HG02571 (cell line): ENCODE measurements at regions not wholly inside any gene's neighbourhood (a gene's known extent, or its start where the extent isn't known, plus 50 kb on each side); places are given as distances from the start of the nearest gene placed in this dataset.

Experiments used
- ATAC-seq: cut with Tn5 transposase; IDR thresholded peaks from one replicate; pipeline ENCODE4 v1.9.1; 2021; ENCODE audit warnings: mild to moderate bottlenecking, moderate library complexity; ENCODE audit not compliant: unreplicated experiment

DNA sequence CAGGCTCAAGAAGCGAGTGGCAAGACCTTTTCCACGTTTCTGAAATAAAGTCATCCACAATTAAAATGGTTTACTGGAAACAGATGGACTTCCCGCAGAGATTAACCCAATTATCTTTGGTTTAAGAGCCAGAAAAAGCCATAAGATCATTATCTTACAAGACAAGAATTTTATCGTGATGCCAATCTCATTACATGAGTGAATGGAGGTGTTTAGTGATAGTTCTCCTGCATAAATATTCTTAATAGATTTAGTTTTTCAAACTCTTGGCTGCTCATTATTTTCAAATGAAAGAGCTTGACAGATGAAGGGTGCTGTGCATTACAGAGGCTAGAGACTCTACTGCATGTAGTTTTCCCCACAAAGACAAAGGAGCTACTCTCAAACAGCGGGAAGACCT lies 1028.4 kb upstream of the PIK3C3 start:
- no peak for ATAC-seq

DNA sequence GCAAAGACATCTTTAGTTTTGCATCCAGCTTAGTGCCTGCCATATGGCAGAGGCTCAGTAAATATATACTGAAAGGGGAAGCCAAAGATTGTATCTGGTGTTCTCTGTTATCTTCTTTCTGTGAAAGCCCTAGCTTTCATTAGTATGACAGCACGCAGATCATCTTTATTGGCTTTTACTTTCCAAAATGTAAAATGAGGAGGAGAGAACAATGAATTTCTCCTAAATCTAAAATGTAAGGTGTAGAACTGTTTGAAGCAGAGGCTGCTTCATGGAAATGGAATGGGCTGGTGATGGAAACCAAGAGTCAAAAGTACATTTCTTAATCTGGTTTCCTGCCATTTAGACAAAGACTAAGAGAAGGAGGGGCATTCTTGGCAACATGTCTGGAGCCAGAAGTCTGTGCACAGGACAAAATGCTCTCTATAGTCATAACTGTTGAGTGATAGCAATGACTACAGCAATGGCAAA lies 1029.9 kb upstream of the PIK3C3 start:
- no peak for ATAC-seq

DNA sequence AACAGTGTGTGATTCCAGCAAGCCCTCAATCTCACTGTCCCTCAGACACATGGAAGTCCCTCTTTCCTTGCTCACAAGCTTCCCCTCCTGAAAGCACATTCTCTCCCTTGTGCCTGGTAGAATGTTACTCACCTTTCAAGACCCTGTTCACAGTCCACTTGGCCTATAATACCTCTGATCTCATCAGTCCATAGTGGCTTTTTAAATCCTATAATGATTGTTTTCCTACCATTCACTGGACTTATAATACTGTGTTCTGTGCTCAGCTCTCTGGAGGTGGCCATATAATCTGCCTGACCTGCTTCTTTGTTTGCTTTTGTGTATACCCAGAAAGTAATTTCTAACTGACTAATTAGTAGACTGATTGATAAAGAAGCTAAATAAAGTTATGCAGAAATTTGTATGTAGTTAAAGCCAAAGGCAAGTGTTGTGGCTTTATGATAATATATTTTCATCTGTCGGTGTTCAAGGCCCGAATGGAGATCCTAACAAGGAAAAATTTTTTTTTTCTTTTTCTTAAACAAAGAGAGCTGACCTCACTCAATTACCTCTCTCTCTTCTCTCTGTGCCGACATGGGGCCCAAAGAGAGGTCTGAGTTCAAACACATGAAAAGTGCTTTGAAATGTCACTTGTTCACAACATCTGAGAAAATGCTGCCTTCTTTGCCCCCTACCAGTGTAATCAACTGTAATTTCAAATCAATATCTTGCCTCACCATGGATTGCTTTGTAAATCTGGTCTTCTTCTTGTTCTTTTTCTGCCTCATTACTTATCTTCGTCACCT lies 1033.0 kb upstream of the PIK3C3 start:
- ATAC-seq: no peak

DNA sequence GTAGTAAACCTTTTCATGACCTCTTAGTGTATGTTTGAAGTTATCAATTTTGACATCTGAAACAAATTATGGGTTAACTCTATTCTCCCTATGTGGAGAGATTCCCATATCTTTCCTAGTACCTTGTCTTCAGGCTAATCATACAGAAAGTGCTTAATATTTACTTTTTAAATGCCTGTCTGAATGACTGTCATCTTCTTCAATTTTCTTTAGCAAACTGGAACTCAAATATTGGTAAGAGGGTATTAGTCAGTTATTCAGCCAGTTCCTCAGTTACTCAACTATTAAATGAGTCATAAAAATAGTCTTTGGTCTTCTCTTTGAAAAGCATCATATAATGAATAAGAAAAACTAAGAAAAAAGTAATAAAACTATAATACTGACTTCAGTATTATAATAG lies 1038.0 kb upstream of the PIK3C3 start:
- no peak for ATAC-seq

DNA sequence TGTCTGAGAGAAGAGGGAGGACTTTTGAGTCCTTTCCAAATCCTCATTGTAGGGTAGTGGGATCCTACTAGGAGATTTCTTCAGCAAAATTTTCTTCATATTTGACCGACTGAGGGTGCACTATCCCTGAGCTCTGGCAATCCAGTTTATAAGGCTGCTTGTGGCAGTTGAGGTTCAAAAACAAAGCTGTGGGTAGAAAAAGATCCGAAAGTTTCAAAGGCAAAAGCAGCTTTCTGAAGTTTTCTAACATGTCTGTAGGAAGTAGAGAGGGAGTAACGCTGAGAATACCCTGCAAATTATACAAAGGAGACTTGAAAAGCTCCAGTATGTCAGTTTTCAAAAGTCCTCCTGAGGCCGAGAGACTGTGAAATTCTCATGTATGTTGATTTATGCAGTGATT lies 1039.3 kb upstream of the PIK3C3 start:
- ATAC-seq: no peak

DNA sequence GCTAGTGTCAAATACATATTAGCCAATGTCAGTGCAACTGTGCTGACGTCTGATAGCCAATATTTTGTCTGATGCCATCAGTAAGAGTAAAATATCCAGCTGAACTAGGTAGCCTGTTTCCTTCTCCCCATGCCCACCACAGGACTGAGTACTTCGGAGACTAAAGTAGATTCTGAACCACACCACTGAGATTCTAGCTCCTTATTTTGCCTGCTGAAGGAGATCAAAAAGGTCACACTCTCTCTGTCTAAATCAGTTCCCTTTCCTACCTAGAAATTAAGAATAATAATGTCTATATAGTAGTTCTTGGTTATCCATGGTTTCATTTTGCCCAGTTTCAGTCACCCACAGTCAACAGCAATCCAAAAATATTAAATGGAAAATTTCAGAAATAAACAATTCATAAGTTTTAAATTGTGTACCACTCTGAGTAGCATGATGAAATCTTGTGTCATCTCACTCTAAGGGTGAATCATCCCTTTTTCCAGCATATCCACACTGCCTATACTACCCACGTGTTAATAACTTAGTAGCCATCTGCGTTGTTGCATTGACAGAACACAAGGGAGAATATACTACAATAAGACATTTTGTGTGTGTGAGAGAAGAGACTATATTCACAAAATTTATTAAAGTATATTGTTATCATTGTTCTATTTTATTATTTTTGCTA lies 1043.3 kb upstream of the PIK3C3 start:
- no peak for ATAC-seq

DNA sequence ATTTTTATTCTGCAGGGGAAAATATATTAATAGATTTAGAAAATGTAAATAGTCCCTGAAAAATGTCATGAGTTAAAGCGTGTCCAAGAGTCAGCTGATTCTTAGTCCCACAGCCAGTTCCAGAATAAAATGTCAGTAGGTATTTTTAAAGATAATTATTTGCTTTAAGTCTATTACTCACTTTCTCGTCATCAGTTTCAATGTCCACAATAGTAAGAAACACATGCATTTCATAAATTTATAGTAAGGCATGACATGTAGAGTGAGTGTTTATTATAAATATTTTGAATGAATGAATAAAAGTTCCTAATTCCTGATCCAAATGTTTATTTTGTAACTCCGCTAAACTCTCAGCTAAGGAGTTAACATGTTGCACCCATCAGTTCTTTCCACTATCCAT lies 1044.0 kb upstream of the PIK3C3 start:
- ATAC-seq: no peak

DNA sequence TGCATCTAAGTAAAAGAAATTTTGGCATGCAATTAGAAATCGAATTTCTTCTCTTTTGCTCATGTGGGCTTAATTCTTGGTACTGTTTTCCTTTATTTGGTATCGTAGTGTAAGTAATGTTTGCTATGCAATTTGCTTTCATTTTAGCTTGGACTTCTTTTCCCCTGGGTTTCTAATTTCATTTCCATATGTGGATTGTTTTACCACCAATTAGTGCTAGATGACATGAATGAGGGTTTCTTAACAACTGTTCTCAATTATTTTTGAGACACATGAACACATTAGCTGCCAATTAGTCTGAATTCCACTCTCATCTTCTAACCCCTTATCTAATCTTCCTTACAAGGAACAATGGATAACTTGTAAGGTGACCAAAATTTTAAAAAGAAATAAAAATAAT lies 1047.2 kb upstream of the PIK3C3 start:
- no peak for ATAC-seq

DNA sequence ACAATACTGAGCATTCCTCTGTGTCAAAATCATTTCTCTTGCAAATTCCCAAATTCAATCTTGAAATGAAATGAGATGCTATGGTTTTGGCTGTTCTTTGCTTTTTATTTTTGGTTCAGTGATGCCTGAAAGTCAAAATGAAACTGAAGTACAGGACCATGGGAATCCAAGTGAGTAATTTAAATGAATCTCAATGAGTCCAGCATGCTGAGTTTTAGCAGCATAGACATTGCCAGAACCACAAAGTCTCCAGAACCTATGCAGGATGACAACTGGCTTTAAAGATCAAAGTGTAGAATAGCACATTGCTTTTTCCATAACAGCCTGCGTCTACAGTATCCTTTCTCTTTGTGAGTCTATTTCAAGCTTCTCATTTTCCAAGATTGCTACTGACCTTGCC lies 1050.7 kb upstream of the PIK3C3 start:
- no peak for ATAC-seq

DNA sequence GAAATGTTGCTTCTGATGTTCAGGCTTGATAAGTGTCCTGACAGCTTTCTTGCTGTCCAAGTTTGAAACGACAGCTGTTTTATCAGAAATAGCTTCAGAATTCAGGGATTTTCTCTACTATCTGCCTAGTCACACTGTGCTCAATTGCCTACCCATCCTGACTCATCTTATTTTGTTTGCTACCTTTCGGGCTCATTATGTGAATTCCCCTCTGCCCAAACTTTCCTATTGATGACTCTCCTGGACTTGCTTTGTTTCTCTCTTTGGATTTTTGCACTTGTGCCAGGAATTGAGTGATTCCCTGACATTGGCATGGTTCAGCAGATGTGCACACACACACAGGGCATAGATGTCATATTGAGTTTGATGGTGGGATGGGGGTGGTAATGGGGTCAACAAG lies 1052.6 kb upstream of the PIK3C3 start:
- no peak for ATAC-seq

DNA sequence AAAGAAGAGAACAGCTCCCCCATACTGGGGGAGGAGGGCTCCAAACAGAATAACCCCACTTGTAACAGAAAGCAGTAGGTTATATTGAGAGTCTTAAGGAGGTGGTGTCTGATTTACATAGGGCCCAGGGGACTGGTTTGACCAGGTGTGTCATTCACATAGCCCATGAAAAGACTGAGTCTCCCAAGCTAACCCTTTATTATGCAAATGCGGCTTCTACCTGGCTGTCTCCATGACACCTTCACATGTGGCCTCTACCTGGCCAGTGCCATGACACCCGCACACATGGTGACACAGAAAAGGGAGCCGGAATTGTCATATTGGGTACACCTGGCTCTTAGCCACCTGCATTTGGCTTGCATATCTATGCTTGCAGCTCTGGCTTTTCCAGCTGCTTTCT lies 1057.2 kb upstream of the PIK3C3 start:
- no peak for ATAC-seq

DNA sequence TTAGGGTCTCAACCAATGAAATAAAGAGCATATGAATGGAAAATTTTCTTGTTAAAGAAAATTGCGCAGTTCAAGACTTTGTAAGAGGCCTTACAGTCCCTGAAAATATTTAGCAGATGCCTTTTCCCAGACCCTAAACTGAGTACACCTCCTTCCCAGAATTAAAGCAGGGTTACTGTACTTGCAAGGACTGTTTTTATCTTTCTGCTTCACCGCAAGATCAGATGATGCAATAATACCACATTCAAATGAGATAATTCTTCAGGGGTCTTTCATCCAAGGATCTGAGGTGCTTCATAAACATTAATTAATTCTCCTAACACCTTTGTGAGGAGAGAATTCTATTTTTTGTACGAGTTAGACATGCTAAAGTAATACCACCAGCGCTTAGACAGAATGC lies 1071.8 kb upstream of the PIK3C3 start:
- ATAC-seq: no peak

DNA sequence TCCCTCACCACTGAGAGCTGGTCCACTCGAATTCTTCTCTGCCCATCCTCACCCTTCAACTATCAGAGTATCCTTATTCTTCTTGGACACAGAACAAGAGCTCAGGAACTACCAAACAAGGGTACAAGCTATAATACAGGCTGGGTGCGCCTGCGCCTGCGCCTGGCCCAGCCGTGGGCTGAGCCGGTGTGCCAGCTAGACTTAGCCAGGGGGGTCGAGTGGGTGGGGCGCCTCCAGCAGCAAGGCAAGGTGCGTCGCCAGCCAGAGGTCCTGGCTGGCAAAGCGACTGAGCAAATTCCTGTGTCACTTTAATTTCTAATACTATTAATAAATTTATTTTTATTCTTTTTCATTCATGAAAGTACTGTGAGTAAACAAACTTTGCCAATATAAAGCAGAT lies 1072.6 kb upstream of the PIK3C3 start:
- ATAC-seq: no peak

DNA sequence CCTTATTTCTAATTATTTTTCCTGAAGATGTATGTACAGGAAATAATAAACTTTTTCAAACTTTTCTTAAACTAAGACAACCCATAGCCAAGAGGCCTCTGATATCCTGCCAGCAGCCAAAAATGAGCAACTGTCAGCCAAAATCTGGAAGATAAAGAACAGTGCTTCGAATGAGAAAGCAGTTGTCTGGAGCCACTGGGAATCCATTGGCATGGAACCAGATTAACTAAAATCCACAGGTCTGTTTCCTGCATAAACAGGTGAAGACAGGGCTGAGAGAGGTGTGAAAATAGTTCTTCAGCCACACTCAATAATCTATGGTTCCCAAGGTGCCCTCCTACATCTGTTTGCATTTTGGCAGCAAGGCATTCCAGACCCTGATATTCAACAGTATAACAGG lies 1076.7 kb upstream of the PIK3C3 start:
- ATAC-seq: no peak

DNA sequence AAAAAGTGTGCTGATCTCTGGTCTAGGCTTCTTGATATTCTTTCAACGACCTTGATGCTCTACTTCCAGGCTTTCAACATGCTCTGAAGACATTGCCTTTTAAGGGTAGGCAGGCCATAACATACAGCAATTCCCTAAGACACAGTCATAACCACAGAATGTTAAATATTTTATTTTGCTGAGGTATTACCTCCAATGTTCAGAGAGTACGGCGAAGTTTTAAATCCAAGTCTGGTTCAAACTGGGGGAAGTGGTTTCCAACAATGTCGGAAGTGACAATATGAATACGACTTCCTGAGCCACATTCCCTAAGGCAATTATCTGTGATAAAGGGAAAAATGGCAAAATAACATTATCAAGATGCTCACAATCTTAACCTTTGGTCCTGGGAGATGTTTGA lies 1077.9 kb upstream of the PIK3C3 start:
- ATAC-seq: no peak

DNA sequence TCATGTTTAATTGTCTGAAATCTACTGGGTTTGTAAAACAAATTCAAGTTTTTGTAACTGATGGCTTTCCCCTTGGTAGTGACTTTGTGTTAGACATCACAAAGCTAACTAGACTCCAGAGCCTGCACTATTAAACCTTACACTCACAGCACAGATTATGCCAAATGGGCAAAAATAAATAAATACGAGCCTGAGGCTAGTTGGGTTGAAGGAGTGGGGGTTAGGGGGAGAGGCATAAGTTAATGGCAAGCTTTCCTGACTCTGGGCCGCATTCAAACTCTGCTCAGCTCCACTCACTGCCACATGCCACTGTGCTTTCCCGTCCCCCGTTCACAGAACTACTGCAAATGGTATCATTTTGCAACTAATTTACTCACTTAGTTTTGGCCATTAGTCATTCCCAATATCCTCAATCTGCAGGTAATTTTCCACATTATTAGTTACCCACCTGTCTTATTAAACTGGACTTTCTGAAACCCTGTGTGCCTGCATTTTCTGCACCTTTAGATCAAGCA lies 1079.9 kb upstream of the PIK3C3 start:
- no peak for ATAC-seq

DNA sequence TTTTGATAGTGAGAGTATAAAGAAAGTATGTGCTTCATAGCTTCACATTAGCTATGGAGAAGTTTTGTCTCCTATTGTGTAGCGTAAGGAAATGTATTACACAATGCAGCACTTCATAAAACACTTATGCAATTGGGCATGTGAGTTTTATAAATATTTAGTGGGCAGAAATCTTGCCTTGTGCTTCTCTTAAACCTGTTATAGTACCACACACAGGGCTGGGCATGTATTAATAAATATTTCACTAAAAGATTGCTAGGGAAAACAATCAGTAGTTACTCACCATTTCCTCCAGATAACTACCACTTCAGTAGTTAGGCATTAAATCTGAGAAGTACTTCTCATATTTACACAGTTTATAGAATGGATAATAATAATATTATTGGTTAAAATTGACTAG lies 1080.8 kb upstream of the PIK3C3 start:
- no peak for ATAC-seq

DNA sequence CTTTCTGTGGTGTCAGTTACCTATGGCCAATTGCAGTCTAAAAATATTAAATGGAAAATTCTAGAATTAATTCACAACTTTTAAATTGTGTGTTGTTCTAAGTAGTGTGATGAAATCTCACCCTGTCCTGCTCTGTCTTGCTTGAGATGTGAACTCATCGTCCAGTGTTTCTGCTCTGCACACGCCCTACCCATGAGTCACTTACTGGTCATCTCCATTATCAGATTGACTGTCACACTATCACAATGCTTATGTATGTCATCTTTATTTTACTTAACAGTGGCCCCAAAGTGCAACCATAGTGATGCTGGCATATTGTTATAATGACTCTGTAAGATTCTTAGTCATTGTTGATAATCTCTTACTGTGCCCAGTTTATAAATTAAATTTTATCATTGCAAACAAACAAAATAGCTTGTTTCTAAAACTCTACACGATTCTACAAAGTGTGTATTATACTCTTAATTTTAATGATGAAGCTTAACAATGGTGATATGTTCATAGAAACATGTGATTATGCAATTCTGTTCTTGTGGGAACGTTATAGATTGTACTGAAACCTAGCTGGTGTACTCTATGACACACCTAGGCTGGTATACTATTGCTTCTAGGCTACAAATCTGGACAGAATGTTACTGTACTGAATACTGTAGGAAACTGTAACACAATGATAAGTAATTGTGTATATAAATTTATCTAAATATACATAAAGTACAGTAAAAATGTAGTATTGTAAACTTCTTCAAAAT lies 1086.8 kb upstream of the PIK3C3 start:
- ATAC-seq: no peak

DNA sequence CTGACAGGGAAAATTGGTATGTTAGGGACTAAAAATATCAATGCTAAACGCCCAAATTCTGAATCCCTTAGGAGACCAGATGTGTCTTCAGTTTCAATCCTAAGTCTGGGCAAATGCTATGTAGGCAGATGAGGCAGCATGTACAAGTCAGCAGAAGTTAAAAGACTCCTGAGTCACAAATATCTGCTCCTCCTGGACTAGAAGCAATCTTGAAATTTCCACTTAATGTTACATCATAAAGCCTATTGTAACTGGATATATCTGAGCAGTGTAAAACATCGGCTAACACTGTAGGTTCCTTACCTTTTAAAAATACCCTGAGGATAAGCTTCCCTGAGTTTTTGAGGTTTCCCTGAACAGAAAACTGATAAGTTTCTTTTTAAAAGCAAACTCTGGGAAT lies 1087.6 kb upstream of the PIK3C3 start:
- no peak for ATAC-seq

DNA sequence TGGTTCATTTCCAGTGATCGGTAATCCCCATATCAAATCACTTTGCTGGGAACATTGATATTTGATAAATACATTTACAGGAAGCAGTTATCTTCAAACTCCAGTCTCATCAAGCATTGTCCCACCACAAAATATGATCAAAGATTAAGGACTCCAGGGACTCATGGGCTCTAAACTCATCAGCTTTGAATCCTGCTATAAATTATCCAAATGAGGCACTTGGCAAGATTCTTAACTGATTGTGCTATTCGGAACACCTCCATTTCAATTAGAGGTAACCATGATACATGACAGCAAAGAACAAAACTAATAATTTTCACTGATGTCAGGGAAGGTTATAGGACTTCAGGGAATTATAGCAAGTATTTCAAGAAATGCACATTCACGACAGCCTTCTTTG lies 1088.1 kb upstream of the PIK3C3 start:
- no peak for ATAC-seq

DNA sequence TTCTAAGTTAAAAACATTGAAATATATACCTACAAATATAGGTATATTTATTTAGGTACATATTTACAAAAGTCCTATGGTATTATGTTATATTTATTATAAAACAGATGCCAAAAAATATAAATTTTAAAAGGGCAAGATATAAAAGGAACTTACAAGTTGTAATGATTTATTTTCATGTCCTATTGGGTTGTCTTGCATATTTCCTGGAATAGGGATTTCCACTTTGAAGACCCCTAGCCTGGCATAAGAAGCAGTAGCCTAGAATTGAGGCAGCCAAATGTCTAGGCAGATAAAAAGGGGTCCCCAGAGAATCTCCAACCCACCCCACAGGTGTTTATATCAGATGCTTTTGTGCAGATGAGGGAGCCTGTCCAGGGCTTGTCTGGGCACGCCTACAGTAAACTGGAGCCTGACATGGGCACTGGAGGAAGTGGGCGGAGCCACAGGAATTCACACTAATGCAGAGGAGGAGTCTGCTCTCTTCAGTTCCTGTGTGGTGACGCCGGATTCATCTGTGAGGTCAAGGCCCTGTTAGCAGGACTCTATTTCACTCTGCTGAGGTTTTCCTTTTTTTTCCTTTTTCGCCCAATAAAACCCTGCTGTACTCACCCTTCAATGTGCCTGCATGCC lies 1088.9 kb upstream of the PIK3C3 start:
- no peak for ATAC-seq
